HCT116 (cell line): ENCODE measurements at regions not wholly inside any gene's neighbourhood (a gene's known extent, or its start where the extent isn't known, plus 50 kb on each side); places are given as distances from the start of the nearest gene placed in this dataset.
"Not testable (repeated sequence)": the region's sequence is repeated elsewhere in the genome, so short reads cannot be mapped to it uniquely, and the experiment has no call there.

Experiments used
- ATAC-seq: fragments of 200-7000 bp; cut with Tn5 transposase; 2 replicates; pipeline ENCODE4 v1.9.1; 2020; ENCODE audit warnings: mild to moderate bottlenecking, moderate library complexity
- BruUV-seq: library from RNA; stranded (reverse); fragments of 400-500 nt; replicated peaks from 2 replicates; lab custom pipeline; 2021; lab: Mats Ljungman, UMichigan
- CTCF ChIA-PET: fragments of 300-600 bp; sonication (Branson Sonifier 250); formaldehyde crosslinking; loops from one replicate; lab custom pipeline; 2021; ENCODE audit warnings: antibody characterized with exemption; lab: Charles Lee
- POLR2A ChIA-PET: fragments of 300-600, 350-600 bp; sonication (Branson Sonifier 250); formaldehyde crosslinking; loops from one replicate; lab custom pipeline; 2021; ENCODE audit warnings: antibody characterized with exemption; lab: Charles Lee
- RAD21 ChIA-PET, 2 experiments: fragments of 300-600 bp; sonication (Branson Sonifier 250); formaldehyde crosslinking; loops; one replicate each; lab custom pipeline; 2023; ENCODE audit warnings: low total read pairs in 2 of 2; ENCODE audit not compliant: uncharacterized antibody in 2 of 2, unreplicated experiment in 2 of 2, low non-redundant PET in 1 of 2; lab: Charles Lee
- DNase-seq: peaks from one replicate; pipeline ENCODE4 v3.0.0-alpha.2; 2010; ENCODE audit warnings: low read depth, low spot score
- H2AFZ ChIP-seq: fragments of 200-600 bp; shearing (Covaris generic), sonication (generic); 2 replicates; pipeline ENCODE4 v1.6.1; 2017; ENCODE audit warnings: low read depth, mixed run types, mixed read lengths, antibody characterized with exemption, low read length; ENCODE audit not compliant: poor library complexity, severe bottlenecking
- H3K27ac ChIP-seq: 2 replicates; pipeline ENCODE4 v1.5.1; 2012; ENCODE audit warnings: low read depth, low read length
- H3K27me3 ChIP-seq: fragments of 200-600 bp; sonication (generic); 2 replicates; pipeline ENCODE4 v1.6.1; 2016; ENCODE audit warnings: mixed run types, low read length, mixed read lengths; ENCODE audit not compliant: insufficient read depth
- H3K36me3 ChIP-seq, 2 experiments: fragments of 200-500 bp in 1 of 2; fragments of 200-600 bp in 1 of 2; sonication (Bioruptor generic) in 1 of 2; sonication (generic) in 1 of 2; 2 replicates each; pipeline versions ENCODE4 v1.5.1 to v1.6.1; 2014 to 2016; ENCODE audit warnings: low read length in 2 of 2, inconsistent platforms in 1 of 2, mixed read lengths in 1 of 2, mixed run types in 1 of 2; ENCODE audit not compliant: insufficient read depth in 2 of 2, control insufficient read depth in 1 of 2
- H3K4me1 ChIP-seq, 2 experiments: fragments of 200-600 bp in 1 of 2; sonication (generic) in 1 of 2; 2 replicates each; pipeline versions ENCODE4 v1.5.1 to v1.6.1; 2012 to 2017; ENCODE audit warnings: low read length in 2 of 2, inconsistent platforms in 1 of 2, mild to moderate bottlenecking in 1 of 2, mixed read lengths in 1 of 2, mixed run types in 1 of 2, moderate library complexity in 1 of 2; ENCODE audit not compliant: insufficient read depth in 2 of 2, control insufficient read depth in 1 of 2
- H3K4me2 ChIP-seq: fragments of 200-600 bp; sonication (generic); 2 replicates; pipeline ENCODE4 v1.6.1; 2017; ENCODE audit warnings: mixed run types, low read length, mixed read lengths
- H3K4me3 ChIP-seq, 2 experiments: fragments of 200-600 bp in 1 of 2; sonication (generic) in 1 of 2; replicated peaks in 1 of 2; 2 replicates each; pipeline ENCODE4 v1.5.1; 2011 to 2016; ENCODE audit warnings: low read length in 2 of 2, control low read depth in 1 of 2, low read depth in 1 of 2, mild to moderate bottlenecking in 1 of 2, mixed read lengths in 1 of 2, mixed run types in 1 of 2
- H3K79me2 ChIP-seq: fragments of 200-600 bp; sonication (generic); 2 replicates; pipeline ENCODE4 v1.6.1; 2017; ENCODE audit warnings: mild to moderate bottlenecking, mixed run types, low read length, moderate library complexity, mixed read lengths; ENCODE audit not compliant: insufficient read depth
- H3K9ac ChIP-seq: fragments of 200-600 bp; sonication (generic); 2 replicates; pipeline ENCODE4 v1.6.1; 2016; ENCODE audit warnings: low read length, mixed read lengths
- H3K9me2 ChIP-seq: fragments of 200-600 bp; sonication (generic), shearing (Covaris generic); 2 replicates; pipeline ENCODE4 v1.6.1; 2017; ENCODE audit warnings: mixed run types, mild to moderate bottlenecking, moderate library complexity; ENCODE audit not compliant: insufficient read depth
- H3K9me3 ChIP-seq, 2 experiments: fragments of 200-500 bp in 1 of 2; fragments of 200-600 bp in 1 of 2; sonication (Bioruptor generic) in 1 of 2; sonication (generic) in 1 of 2; 2 replicates each; pipeline ENCODE4 v1.6.1; 2014 to 2017; ENCODE audit warnings: low read length in 2 of 2, mixed read lengths in 2 of 2, inconsistent platforms in 1 of 2, low read depth in 1 of 2, mild to moderate bottlenecking in 1 of 2, mixed run types in 1 of 2, moderate library complexity in 1 of 2; ENCODE audit not compliant: control insufficient read depth in 1 of 2, insufficient read depth in 1 of 2
- H4K20me1 ChIP-seq: fragments of 200-600 bp; sonication (generic), shearing (Covaris generic); 2 replicates; pipeline ENCODE4 v1.6.1; 2017; ENCODE audit warnings: mixed run types, mild to moderate bottlenecking, moderate library complexity; ENCODE audit not compliant: insufficient read depth
- EZH2 ChIP-seq: fragments of 200-600 bp; sonication (generic); IDR thresholded peaks from 2 replicates; pipeline ENCODE4 v1.6.1; 2017; ENCODE audit warnings: antibody characterized with exemption, mixed run types
- FOSL1 ChIP-seq: IDR thresholded peaks from 2 replicates; pipeline ENCODE4 v1.6.1; 2012; ENCODE audit warnings: low read depth
- JUND ChIP-seq: IDR thresholded peaks from 2 replicates; pipeline ENCODE4 v1.6.1; 2012
- RAD21 ChIP-seq: IDR thresholded peaks from 2 replicates; pipeline ENCODE4 v1.6.1; 2012; ENCODE audit warnings: low read depth, mild to moderate bottlenecking
- SIN3A ChIP-seq: IDR thresholded peaks from 2 replicates; pipeline ENCODE4 v1.6.1; 2012; ENCODE audit warnings: low read depth
- SP1 ChIP-seq: IDR thresholded peaks from 2 replicates; pipeline ENCODE4 v1.6.1; 2012; ENCODE audit warnings: low read depth
- SRF ChIP-seq: IDR thresholded peaks from 2 replicates; pipeline ENCODE4 v1.6.1; 2012; ENCODE audit warnings: low read depth
- TCF7L2 ChIP-seq: IDR thresholded peaks from 2 replicates; pipeline ENCODE4 v1.7.0; 2011; ENCODE audit warnings: borderline replicate concordance, inconsistent platforms; ENCODE audit not compliant: insufficient read depth, insufficient read length; ENCODE audit errors: extremely low read depth
- intact Hi-C: fragments of 100-400 bp; cut with micrococcal nuclease; formaldehyde crosslinking; loops from 2 replicates; pipeline ENCODE4 v1.10.0; 2022

- Histone ChIP-seq H3K9me2 (no peaks in the 10 kb centered on the region), H3K4me3 (no peak overlapping the region), H2AFZ (no peak overlapping the region), H4K20me1 (no peaks in the 10 kb centered on the region), H3K79me2 (no peaks in the 10 kb centered on the region), H3K27me3 (no peaks in the 10 kb centered on the region), H3K36me3 (no peaks in the 10 kb centered on the region), H3K27ac (no peak overlapping the region), H3K9me3 (no peaks in the 10 kb centered on the region), H3K9ac (no peak overlapping the region), H3K4me2 (no peak overlapping the region), H3K4me1 (no peaks in the 10 kb centered on the region)
- RAD21 ChIA-PET = no interaction called here
- no peak for ATAC-seq
- POLR2A ChIA-PET = no interaction called here
- CTCF ChIA-PET = interaction anchor here (0.6 kb wide), 1 partner anchor 1370 kb away, joined by 3 read pairs; no protein-coding TSS in a partner anchor
- intact Hi-C loops = no loop called here
- no TSS peak for BruUV-seq
- no peak for DNase-seq
- no peak for TF ChIP-seq SRF
- TF ChIP-seq JUND = no peak
- TF ChIP-seq FOSL1 = no peak
- TF ChIP-seq SIN3A = no peak
- no peak for TF ChIP-seq EZH2
- no peak for TF ChIP-seq RAD21
- TF ChIP-seq SP1 = no peak
- no peak for TF ChIP-seq TCF7L2
Observed at GRCh38 chr7:125423458-125424155, 494.0 kb upstream of the POT1 start.

GRCh38 chr7:125421407-125421806, 491.8 kb upstream of the POT1 start:
- H3K4me3 ChIP-seq, intact Hi-C loops, H3K9me3 ChIP-seq, H3K27ac ChIP-seq, BruUV-seq, H4K20me1 ChIP-seq, H3K4me1 ChIP-seq, H3K27me3 ChIP-seq, H3K9ac ChIP-seq, H3K9me2 ChIP-seq, H3K79me2 ChIP-seq, H3K4me2 ChIP-seq, H3K36me3 ChIP-seq, DNase-seq, POLR2A ChIA-PET, CTCF ChIA-PET, ATAC-seq, H2AFZ ChIP-seq: not testable (repeated sequence)
- RAD21 ChIA-PET = interaction anchor here in 1 of 2 experiments (0.6 kb wide), 1 partner anchor 77 kb away, joined by 4 read pairs; no protein-coding TSS in a partner anchor
